ENCODE measurements at regions not wholly inside any gene's neighbourhood (a gene's known extent, or its start where the extent isn't known, plus 50 kb on each side); places are given as distances from the start of the nearest gene placed in this dataset.
"Not testable (repeated sequence)": the region's sequence is repeated elsewhere in the genome, so short reads cannot be mapped to it uniquely, and the experiment has no call there.

DNA sequence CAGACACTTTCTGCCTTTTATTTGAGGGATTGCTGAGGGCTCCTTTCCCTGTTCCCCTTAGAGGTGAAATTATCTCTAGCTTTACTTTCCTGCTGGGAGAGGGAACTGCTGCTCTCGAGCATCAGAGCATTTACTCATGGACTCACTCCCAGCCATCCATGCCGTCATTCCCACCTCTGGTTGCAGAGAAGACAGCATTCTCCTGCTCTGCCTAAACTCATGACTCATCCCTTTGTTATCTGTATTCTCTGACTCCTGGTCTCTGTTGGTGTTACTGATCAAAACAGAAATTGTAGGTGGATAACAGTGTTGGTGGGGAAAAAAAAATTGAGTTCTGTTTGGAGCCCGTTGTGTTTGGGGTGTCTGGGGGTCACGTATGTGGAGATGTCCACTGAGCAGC is 159.3 kb downstream of the TTC8 start:
- no peak for DNase-seq (ENCODE audit: low spot score)

- DNase-seq (ENCODE audit: low spot score) = no peak
These were observed 161.2 kb downstream of the TTC8 start for GRCh38 chr14:88985654-88986053.

- no peak for DNase-seq (ENCODE audit: low spot score)
These were observed 161.8 kb downstream of the TTC8 start for GRCh38 chr14:88986146-88986841.

DNA sequence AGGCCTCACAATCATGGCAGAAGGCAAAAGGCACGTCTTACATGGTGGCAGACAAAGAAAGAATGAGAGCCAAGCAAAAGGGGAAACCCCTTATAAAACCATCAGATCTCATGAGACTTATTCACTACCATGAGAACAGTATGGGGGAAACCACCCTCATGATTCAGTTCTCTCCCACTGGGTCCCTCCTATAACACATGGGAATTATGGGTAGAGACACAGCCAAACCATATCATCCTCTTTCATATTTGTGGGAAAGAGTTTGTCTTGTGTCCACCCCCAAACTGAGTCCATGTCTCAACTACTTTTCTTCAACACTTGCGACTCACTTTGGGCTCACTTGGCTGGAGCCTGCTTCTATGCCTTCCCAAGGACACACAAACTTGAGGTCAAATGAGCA is 162.5 kb downstream of the TTC8 start:
- not testable (repeated sequence) for DNase-seq (ENCODE audit: low spot score)

DNA sequence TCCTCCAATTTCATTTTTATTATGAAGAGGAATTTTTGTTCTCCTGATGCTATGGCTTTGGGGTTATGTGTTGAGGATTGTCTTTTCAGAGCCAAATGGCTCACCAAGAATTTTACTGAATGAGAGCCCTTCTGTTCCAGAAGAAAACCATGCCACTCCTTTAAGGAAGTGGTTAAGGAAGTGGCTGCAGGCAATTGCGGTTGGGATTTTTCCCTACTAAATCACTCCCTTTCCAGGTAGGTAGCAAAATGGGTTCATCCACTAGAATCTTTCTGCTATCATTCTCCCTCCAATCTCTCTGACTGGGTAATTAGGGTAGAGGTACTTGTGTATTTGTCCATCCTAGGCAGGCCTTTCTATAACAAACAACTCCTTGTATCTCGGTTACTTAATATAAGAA is 163.1 kb downstream of the TTC8 start:
- no peak for DNase-seq (ENCODE audit: low spot score)

DNA sequence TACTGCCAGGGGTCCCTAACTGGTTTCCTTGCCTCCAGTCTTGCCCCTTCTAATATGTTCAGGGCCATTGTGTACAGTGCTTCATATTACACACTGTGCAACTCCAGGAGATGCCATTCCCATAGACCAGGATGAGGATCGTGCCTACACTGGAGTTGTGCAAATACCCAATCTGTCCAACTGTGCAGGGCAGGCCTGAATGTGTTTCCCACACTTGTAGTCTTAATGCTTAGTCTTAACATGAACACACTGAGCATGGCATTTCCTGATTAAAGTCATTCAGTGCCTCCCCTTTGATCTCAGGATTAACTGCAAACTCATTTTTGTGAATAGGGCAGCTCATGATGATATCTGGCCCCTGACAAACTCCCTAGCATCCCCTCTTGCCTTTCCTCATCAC is 165.5 kb downstream of the TTC8 start:
- DNase-seq (ENCODE audit: low spot score) = no peak

GRCh38 chr14:88990856-88991255 is 166.4 kb downstream of the TTC8 start:
- no peak for DNase-seq (ENCODE audit: low spot score)

DNA sequence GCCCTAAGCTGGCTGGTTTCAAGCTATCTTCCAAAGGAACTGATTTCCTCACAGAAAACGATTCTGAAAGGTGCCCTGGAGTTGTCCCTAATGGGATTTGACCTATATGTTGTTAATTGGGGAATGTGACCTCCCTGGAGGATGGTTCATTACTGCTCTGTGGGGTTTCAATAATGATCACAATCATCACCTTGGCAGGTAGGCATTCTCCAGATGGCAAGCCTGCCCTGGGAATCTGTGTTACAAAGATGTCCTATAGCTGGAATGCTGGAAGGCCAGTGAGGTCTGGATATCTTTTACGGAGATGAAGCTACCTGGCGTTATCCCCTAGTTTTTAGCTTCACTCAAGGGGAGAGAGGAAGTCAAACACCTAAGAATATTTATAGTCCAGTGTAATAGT is 167.6 kb downstream of the TTC8 start:
- DNase-seq (ENCODE audit: low spot score) = no peak

DNA sequence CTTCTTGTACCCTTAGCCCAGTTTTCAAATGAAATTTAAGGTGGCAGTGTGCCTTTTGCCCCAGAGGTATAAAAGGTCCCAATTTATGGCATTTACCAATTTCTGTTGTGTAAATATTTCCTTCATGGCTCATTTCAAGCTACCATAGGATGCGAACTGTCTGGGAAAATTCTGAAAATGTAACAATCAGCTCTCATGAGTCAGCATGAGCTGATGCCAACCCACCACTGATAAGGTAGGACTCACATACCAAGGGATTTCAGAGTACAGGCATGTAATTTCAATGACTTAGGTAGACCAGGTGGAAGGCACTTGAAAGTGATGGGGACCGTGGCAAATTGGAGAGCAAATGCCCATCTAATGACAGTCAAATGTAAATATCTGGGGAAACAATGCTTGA is 169.5 kb downstream of the TTC8 start:
- no peak for DNase-seq (ENCODE audit: low spot score)

DNA sequence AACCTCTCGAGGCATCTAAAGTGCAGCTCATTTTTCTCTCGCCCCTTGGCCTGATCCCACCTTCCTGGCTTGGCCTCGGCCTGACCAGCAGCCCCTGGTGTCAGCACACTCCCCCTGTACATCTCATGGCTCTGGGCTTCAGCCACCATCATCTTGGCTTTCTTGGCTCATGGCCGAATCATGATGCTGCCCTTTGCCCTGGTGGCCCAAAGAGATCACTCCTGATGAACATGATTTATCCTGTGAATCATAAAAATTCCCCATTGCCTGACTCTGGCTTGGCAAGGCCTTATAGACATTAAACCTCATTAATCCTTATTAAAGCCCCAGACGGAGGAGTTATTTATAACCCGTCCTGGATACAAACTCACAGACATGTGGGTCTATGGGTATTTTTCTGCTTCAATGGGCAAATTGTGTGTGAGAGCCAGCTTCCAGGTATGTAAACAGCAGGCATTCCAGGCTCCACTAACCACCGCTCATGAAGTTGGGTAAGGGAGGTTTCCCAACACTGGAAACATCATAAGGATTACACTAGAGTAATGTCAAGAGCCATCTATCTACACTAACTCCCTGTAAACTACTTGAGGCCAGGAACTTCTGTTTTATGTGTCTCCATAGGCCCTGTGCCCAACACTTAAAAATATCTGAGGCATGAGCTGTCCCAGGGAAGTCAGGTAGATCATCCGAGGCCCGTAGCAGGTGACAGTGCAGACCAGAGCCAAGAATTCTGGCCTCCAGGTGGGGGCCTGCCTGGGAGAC is 171.2 kb downstream of the TTC8 start:
- DNase-seq (ENCODE audit: low spot score) = no peak

DNA sequence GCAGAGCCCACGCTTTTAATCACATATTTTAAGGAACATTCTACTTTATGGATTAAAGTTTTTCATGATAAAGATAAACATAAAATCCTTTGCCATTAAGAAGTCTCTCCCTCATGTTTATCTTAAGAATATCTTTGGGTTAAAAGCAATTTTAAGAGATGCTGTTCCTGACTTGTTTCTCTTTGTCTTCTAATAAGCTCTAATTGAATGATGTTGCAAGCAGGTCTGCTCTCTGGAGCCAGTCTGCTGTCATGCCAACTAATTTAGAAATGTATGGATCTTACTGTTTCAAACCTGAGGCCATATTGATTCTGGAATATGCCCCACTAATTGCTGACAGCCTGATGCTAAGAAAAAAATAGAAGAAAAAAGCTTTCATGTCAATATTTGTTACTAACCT is 173.6 kb downstream of the TTC8 start:
- DNase-seq (ENCODE audit: low spot score) = no peak

GRCh38 chr14:88999137-88999536 is 174.7 kb downstream of the TTC8 start:
- no peak for DNase-seq (ENCODE audit: low spot score)

GRCh38 chr14:89000007-89000942 is 175.8 kb downstream of the TTC8 start:
- DNase-seq (ENCODE audit: low spot score) = no peak

- DNase-seq (ENCODE audit: low spot score) = no peak
These were observed 179.7 kb downstream of the TTC8 start for GRCh38 chr14:89004166-89004565.

DNA sequence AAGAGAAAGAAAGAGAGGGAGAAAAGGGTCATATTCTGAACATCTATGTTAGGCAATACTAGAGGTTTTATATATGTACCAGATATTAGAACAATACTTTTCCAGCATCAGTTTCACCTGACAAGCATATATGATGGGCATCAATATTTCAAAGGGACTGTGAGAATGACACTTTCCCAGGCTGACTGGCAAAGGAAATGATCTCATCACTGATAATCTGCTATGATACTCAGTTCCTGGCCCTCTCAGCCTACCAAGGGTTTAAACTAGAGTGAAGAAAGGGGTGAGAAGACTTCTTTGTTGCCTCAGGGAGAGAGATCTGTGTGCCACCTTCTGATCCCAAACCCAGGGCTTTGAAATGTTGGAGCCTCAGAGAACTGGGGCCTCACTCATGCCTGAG is 183.5 kb downstream of the TTC8 start:
- DNase-seq (ENCODE audit: low spot score) = no peak

DNA sequence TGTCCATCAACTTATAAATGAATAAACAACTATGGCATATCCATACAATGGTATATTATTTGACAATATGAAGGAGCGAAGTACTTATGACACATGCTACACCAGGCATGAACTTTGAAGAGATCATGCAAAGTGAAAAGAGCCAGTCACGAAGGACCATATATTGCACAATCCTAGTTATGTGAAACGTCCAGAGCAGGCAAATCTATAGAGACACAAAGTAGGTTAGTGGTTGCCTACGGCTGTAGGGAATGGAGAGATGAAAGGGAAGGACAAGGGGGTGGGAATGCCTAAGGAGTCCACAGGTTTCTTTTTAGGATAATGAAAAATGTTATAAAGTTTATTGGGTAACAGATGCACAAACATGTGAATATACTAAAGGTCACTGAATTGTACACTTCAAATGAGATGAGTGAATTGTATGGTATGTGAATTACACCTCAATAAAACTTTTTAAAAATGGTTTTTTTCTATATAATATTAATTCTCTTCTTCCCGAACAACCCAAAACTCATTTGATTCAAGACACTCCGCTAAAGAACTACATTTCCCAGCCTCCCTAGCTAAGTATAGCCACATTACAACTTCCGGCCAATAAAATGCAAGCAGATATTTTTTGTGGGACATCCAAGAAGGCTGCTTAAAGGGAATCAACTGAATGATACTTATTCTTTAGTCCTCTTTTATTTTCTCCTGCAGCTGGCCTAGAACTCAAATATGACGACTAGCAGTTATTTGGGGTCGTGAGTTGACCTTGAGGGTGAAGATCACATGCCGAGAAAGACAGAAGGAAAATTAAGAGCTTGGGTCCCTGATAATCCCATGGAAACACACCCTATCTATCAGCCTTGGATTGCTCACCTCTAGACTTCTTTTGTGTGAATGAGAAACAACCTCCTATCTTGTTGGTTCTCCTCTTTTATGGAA is 187.2 kb downstream of the TTC8 start:
- DNase-seq (ENCODE audit: low spot score) = no peak

DNA sequence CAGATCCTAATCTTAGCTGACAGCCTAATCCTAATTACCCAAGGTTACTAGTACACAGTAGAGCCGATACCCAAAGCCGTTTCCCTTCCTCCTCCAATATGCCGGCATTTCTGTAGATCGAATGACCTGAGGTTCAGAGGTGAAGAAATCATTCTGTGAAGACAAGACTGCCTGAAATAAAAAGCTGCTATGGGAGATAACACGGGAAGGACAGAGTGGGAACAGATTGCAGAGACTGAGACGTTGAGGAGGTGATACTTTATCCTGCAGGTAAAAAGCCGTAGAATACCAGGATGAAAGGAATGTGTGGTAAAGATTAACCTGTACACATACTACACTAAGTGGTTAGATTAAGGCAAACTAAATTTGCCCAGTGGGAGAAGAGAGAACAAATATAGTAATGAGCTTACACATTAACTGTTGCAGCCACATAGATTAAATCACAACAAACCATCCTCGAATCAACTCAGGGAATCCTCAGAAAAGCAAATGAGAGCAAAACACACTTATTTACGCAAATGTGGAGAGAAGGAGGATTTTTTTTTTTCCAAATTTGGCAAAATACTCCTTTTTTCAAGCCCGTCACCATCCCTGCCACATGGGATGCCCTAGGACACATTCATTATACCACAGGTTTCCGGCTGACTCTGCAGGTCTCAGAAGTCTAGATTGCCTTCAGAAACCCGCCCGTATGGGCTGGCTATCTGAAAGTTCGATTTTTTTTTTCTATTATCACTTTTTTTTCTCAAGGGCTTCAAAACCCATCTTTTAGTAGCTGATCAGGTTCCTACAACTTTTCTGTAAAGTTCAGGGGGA is 188.0 kb downstream of the TTC8 start:
- DNase-seq (ENCODE audit: low spot score) = no peak

DNA sequence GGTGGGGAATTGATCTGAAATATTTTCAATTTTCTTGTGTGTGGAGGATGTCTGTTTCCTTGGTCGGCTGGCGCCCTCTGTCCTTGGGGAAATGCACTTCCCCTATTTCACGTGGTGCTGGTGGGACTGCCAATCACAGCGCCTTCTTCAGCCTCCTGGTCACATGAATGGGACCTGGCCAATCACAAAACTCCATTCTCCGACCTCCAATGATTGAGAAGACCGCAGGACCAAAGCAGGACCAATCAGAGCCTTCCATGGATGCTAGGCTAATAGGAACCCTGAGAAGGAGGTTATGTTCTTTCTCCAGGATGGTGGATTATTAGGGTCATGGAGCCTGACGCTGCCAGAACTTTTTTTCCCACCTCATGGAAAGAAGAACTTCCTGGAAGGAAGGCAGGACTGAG is 188.7 kb downstream of the TTC8 start:
- DNase-seq (ENCODE audit: low spot score) = no peak

DNA sequence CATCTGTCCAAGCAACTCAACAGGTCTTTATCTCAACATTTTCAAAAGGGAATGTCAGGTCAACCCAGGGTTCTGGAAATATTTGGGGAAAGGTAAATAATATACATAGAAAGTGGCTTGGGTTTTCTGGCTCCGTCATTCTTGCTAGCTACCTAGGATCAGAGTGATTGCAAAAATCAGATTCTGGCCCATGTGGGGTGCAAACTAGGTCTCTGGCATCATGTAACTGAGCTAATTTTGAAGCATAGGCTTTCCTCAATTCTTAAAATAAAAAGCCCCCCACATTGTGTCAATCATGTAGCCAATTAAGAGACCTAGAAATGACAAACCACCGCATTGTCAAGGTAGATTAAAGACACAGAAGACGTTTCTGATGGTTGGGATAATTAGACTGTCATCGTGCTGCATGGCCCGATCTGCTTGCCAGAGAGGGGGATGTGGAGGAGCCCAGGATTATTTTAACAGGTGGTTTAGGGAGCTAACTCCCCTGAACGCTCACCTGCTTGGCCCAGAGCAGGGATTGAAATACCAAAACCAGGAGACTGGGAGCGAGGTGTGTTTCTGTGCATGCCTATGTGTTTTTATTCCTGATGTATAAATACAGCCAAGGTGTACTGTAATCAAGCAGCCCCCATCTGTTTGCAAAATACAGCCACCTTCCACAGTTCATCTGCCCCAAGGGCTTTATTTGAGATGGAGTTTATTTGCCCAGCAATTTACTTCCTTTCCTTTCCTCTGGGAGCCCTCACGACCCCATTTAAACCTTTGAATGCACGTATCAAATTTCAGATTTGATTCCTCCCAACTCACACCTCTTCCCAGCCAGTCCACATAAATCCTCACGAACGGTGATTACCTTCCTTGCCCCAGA is 189.5 kb downstream of the TTC8 start:
- DNase-seq (ENCODE audit: low spot score) = no peak

GRCh38 chr14:89014569-89014850 is 190.1 kb downstream of the TTC8 start:
- DNase-seq (ENCODE audit: low spot score) = no peak

Measured in pons (tissue), 1 donor.